Stimulated activated memory B cell treated with anti-CD40 and anti-IgM and Interleukin-4, amounts not matched to agents 10 μg/mL and 1 μg/mL and 100 μg/mL, for 72 hours (primary cell): ENCODE measurements at regions not wholly inside any gene's neighbourhood (a gene's known extent, or its start where the extent isn't known, plus 50 kb on each side); places are given as distances from the start of the nearest gene placed in this dataset.

Source experiments
- ATAC-seq: fragments of 150-1000 bp; cut with Tn5 transposase; 2 replicates; pipeline ENCODE4 v1.10.0; 2021
- H3K27ac Mint-ChIP-seq: one replicate; pipeline ENCODE4 v1.8.0; 2022; ENCODE audit warnings: mild to moderate bottlenecking, mixed read lengths
- H3K27me3 Mint-ChIP-seq: one replicate; pipeline ENCODE4 v1.8.0; 2022; ENCODE audit warnings: mixed read lengths
- H3K36me3 Mint-ChIP-seq: one replicate; pipeline ENCODE4 v1.8.0; 2022; ENCODE audit warnings: mixed read lengths
- H3K4me1 Mint-ChIP-seq: one replicate; pipeline ENCODE4 v1.8.0; 2022; ENCODE audit warnings: mixed read lengths
- H3K4me3 Mint-ChIP-seq: one replicate; pipeline ENCODE4 v1.8.0; 2022; ENCODE audit warnings: mild to moderate bottlenecking, moderate library complexity, mixed read lengths
- H3K9me3 Mint-ChIP-seq: one replicate; pipeline ENCODE4 v1.8.0; 2022; ENCODE audit warnings: mixed read lengths

- no peak overlapping the region for H3K4me3 Mint-ChIP-seq
- no peak for ATAC-seq
- peaks cover 29% of the 10 kb centered on the region for H3K27me3 Mint-ChIP-seq
- H3K4me1 Mint-ChIP-seq, result no peaks in the 10 kb centered on the region
- no peaks in the 10 kb centered on the region for H3K9me3 Mint-ChIP-seq
- no peak overlapping the region for H3K27ac Mint-ChIP-seq
- H3K36me3 Mint-ChIP-seq, result no peaks in the 10 kb centered on the region
Observed at GRCh38 chr1:29670752-29671151, 434.4 kb downstream of the PTPRU start.

- no peak for ATAC-seq
- Mint-ChIP-seq H3K4me1 (no peaks in the 10 kb centered on the region), H3K4me3 (no peak overlapping the region), H3K36me3 (no peaks in the 10 kb centered on the region), H3K27me3 (peaks cover 37% of the 10 kb centered on the region), H3K9me3 (no peaks in the 10 kb centered on the region), H3K27ac (no peak overlapping the region)
Observed at GRCh38 chr1:29669912-29670311, 433.6 kb downstream of the PTPRU start.

GRCh38 chr1:29669158-29669871 is 433.0 kb downstream of the PTPRU start:
- Mint-ChIP-seq H3K4me1 (no peaks in the 10 kb centered on the region), H3K36me3 (no peaks in the 10 kb centered on the region), H3K9me3 (no peaks in the 10 kb centered on the region), H3K27ac (no peak overlapping the region), H3K27me3 (peaks cover 43% of the 10 kb centered on the region), H3K4me3 (no peak overlapping the region)
- no peak for ATAC-seq

- H3K9me3 Mint-ChIP-seq, result no peaks in the 10 kb centered on the region
- H3K4me1 Mint-ChIP-seq, result no peaks in the 10 kb centered on the region
- H3K27ac Mint-ChIP-seq, result no peak overlapping the region
- peak; percentile 44 for ATAC-seq
- no peaks in the 10 kb centered on the region for H3K36me3 Mint-ChIP-seq
- no peak overlapping the region for H3K4me3 Mint-ChIP-seq
- peaks cover 50% of the 10 kb centered on the region for H3K27me3 Mint-ChIP-seq
Observed at GRCh38 chr1:29668551-29669157, 432.3 kb downstream of the PTPRU start.

- Mint-ChIP-seq H3K9me3 (no peaks in the 10 kb centered on the region), H3K27me3 (peaks cover 55% of the 10 kb centered on the region), H3K36me3 (no peaks in the 10 kb centered on the region), H3K4me3 (no peak overlapping the region), H3K4me1 (no peaks in the 10 kb centered on the region), H3K27ac (no peak overlapping the region)
- ATAC-seq, result no peak
Observed at GRCh38 chr1:29667951-29668350, 431.6 kb downstream of the PTPRU start.

GRCh38 chr1:29664711-29665110 is 428.4 kb downstream of the PTPRU start:
- H3K9me3 Mint-ChIP-seq, result peaks cover 15% of the 10 kb centered on the region
- H3K27ac Mint-ChIP-seq, result no peak overlapping the region
- H3K4me3 Mint-ChIP-seq, result no peak overlapping the region
- H3K27me3 Mint-ChIP-seq, result peaks cover 64% of the 10 kb centered on the region
- H3K4me1 Mint-ChIP-seq, result no peaks in the 10 kb centered on the region
- ATAC-seq, result no peak
- H3K36me3 Mint-ChIP-seq, result peaks cover 4% of the 10 kb centered on the region

- ATAC-seq, result no peak
- Mint-ChIP-seq H3K4me1 (no peaks in the 10 kb centered on the region), H3K36me3 (peaks cover 4% of the 10 kb centered on the region), H3K27me3 (peaks cover 33% of the 10 kb centered on the region), H3K4me3 (no peak overlapping the region), H3K9me3 (peaks cover 29% of the 10 kb centered on the region), H3K27ac (no peak overlapping the region)
Observed at GRCh38 chr1:29658688-29659087, 422.4 kb downstream of the PTPRU start.

GRCh38 chr1:29657816-29658215 is 421.5 kb downstream of the PTPRU start:
- Mint-ChIP-seq H3K4me1 (no peaks in the 10 kb centered on the region), H3K27ac (no peak overlapping the region), H3K9me3 (peaks cover 29% of the 10 kb centered on the region), H3K4me3 (no peak overlapping the region), H3K27me3 (peaks cover 28% of the 10 kb centered on the region), H3K36me3 (peaks cover 4% of the 10 kb centered on the region)
- ATAC-seq, result no peak

GRCh38 chr1:29655945-29656850 is 419.9 kb downstream of the PTPRU start:
- peaks cover 19% of the 10 kb centered on the region for H3K27me3 Mint-ChIP-seq
- H3K36me3 Mint-ChIP-seq, result no peaks in the 10 kb centered on the region
- H3K27ac Mint-ChIP-seq, result no peak overlapping the region
- H3K4me1 Mint-ChIP-seq, result no peaks in the 10 kb centered on the region
- peaks cover 21% of the 10 kb centered on the region for H3K9me3 Mint-ChIP-seq
- no peak overlapping the region for H3K4me3 Mint-ChIP-seq
- no peak for ATAC-seq

- Mint-ChIP-seq H3K27me3 (peaks cover 19% of the 10 kb centered on the region), H3K27ac (no peak overlapping the region), H3K4me3 (no peak overlapping the region), H3K9me3 (peaks cover 15% of the 10 kb centered on the region), H3K4me1 (no peaks in the 10 kb centered on the region), H3K36me3 (no peaks in the 10 kb centered on the region)
- no peak for ATAC-seq
Observed at GRCh38 chr1:29655145-29655544, 418.8 kb downstream of the PTPRU start.

- no peaks in the 10 kb centered on the region for H3K36me3 Mint-ChIP-seq
- H3K4me3 Mint-ChIP-seq, result no peak overlapping the region
- ATAC-seq, result no peak
- peaks cover 10% of the 10 kb centered on the region for H3K9me3 Mint-ChIP-seq
- no peak overlapping the region for H3K27ac Mint-ChIP-seq
- H3K4me1 Mint-ChIP-seq, result no peaks in the 10 kb centered on the region
- peaks cover 26% of the 10 kb centered on the region for H3K27me3 Mint-ChIP-seq
Observed at GRCh38 chr1:29653886-29654450, 417.6 kb downstream of the PTPRU start.

- no peak for ATAC-seq
Observed at GRCh38 chr1:29653034-29653810, 416.9 kb downstream of the PTPRU start.

GRCh38 chr1:29651684-29652665 is 415.7 kb downstream of the PTPRU start:
- Mint-ChIP-seq H3K4me3 (no peak overlapping the region), H3K4me1 (no peaks in the 10 kb centered on the region), H3K27ac (no peak overlapping the region), H3K36me3 (no peaks in the 10 kb centered on the region), H3K27me3 (peaks cover 38% of the 10 kb centered on the region), H3K9me3 (peaks cover 6% of the 10 kb centered on the region)
- no peak for ATAC-seq

More at GRCh38 chr1:29653034-29653810, 416.9 kb downstream of the PTPRU start:
- peaks cover 8% of the 10 kb centered on the region for H3K9me3 Mint-ChIP-seq
- H3K4me3 Mint-ChIP-seq, result no peak overlapping the region
- no peaks in the 10 kb centered on the region for H3K4me1 Mint-ChIP-seq
- H3K27ac Mint-ChIP-seq, result no peak overlapping the region
- peaks cover 32% of the 10 kb centered on the region for H3K27me3 Mint-ChIP-seq
- no peaks in the 10 kb centered on the region for H3K36me3 Mint-ChIP-seq

- ATAC-seq, result no peak
- peaks cover 35% of the 10 kb centered on the region for H3K27me3 Mint-ChIP-seq
- H3K4me3 Mint-ChIP-seq, result no peak overlapping the region
- H3K9me3 Mint-ChIP-seq, result peaks cover 6% of the 10 kb centered on the region
- H3K36me3 Mint-ChIP-seq, result no peaks in the 10 kb centered on the region
- no peaks in the 10 kb centered on the region for H3K4me1 Mint-ChIP-seq
- no peak overlapping the region for H3K27ac Mint-ChIP-seq
Observed at GRCh38 chr1:29651246-29651645, 414.9 kb downstream of the PTPRU start.
